GM23248 (cell line): ENCODE measurements at regions not wholly inside any gene's neighbourhood (a gene's known extent, or its start where the extent isn't known, plus 50 kb on each side); places are given as distances from the start of the nearest gene placed in this dataset.

Experiments used
- DNase-seq: peaks from one replicate; pipeline ENCODE4 v3.0.0-alpha.2; 2015
- H2AFZ ChIP-seq: fragments of 200-600 bp; sonication (generic); 2 replicates; pipeline ENCODE4 v1.6.1; 2016; ENCODE audit warnings: antibody characterized with exemption
- H3F3A ChIP-seq: fragments of 200-600 bp; sonication (generic); 2 replicates; pipeline ENCODE4 v1.6.1; 2016; ENCODE audit warnings: mild to moderate bottlenecking, antibody characterized with exemption, mixed run types; ENCODE audit not compliant: insufficient read depth
- H3K27ac ChIP-seq: fragments of 200-600 bp; sonication (generic); 2 replicates; pipeline ENCODE4 v1.5.1; 2016; ENCODE audit warnings: mild to moderate bottlenecking
- H3K27me3 ChIP-seq: fragments of 200-600 bp; sonication (generic); replicated peaks from 2 replicates; pipeline ENCODE4 v1.6.1; 2016; ENCODE audit warnings: mild to moderate bottlenecking; ENCODE audit not compliant: insufficient read depth
- H3K36me3 ChIP-seq: fragments of 200-600 bp; sonication (generic); 2 replicates; pipeline ENCODE4 v1.6.1; 2016; ENCODE audit warnings: low read depth, mild to moderate bottlenecking
- H3K4me1 ChIP-seq: fragments of 200-600 bp; sonication (generic); 2 replicates; pipeline ENCODE4 v1.6.1; 2016; ENCODE audit warnings: mild to moderate bottlenecking; ENCODE audit not compliant: insufficient read depth
- H3K4me2 ChIP-seq: fragments of 200-600 bp; sonication (generic); one replicate; pipeline ENCODE4 v1.6.1; 2016; ENCODE audit warnings: mild to moderate bottlenecking; ENCODE audit not compliant: unreplicated experiment
- H3K4me3 ChIP-seq: fragments of 200-600 bp; sonication (generic); 2 replicates; pipeline ENCODE4 v1.5.1; 2016; ENCODE audit warnings: mild to moderate bottlenecking
- H3K79me2 ChIP-seq: fragments of 200-600 bp; sonication (generic); 2 replicates; pipeline ENCODE4 v1.6.1; 2016; ENCODE audit warnings: mild to moderate bottlenecking; ENCODE audit not compliant: insufficient read depth
- H3K9ac ChIP-seq: fragments of 200-600 bp; sonication (generic); 2 replicates; pipeline ENCODE4 v1.6.1; 2016; ENCODE audit warnings: mild to moderate bottlenecking
- H3K9me2 ChIP-seq: fragments of 200-600 bp; sonication (generic); 2 replicates; pipeline ENCODE4 v1.6.1; 2016; ENCODE audit warnings: mixed run types, mild to moderate bottlenecking, moderate library complexity; ENCODE audit not compliant: insufficient read depth
- H3K9me3 ChIP-seq: fragments of 200-600 bp; sonication (generic); one replicate; pipeline ENCODE4 v1.6.1; 2017; ENCODE audit warnings: low read depth
- H4K20me1 ChIP-seq: fragments of 200-600 bp; sonication (generic); 2 replicates; pipeline ENCODE4 v1.6.0; 2016; ENCODE audit not compliant: insufficient read depth
- EZH2 ChIP-seq: fragments of 200-600 bp; sonication (generic); IDR thresholded peaks from 2 replicates; pipeline ENCODE4 v1.6.1; 2018; ENCODE audit warnings: antibody characterized with exemption, mild to moderate bottlenecking; ENCODE audit not compliant: insufficient read depth, poor library complexity, severe bottlenecking
- EZH2phosphoT487 ChIP-seq: fragments of 200-600 bp; sonication (generic); IDR thresholded peaks from 2 replicates; pipeline ENCODE4 v1.6.1; 2018; ENCODE audit warnings: antibody characterized with exemption, moderate library complexity, mild to moderate bottlenecking, low read depth; ENCODE audit not compliant: insufficient read depth
- WGBS, 2 experiments: methylation state at CpG; one replicate each; pipeline ENCODE4 v1.1.6; 2015 to 2017; ENCODE audit warnings: low lambda C conversion rate in 2 of 2, low coverage in 1 of 2; ENCODE audit errors: missing lambda C conversion rate in 2 of 2; 5-methylcytosine and 5-hydroxymethylcytosine counted together
- in situ Hi-C: fragments of 300-500 bp; cut with MboI; formaldehyde crosslinking; loops from 2 replicates; pipeline ENCODE4 v1.15.0; 2020

- Histone ChIP-seq H4K20me1 (no peaks in the 10 kb centered on the region), H3K27me3 (no peaks in the 10 kb centered on the region), H2AFZ (no peak overlapping the region), H3K79me2 (no peaks in the 10 kb centered on the region), H3K27ac (no peak overlapping the region), H3K9me3 (no peaks in the 10 kb centered on the region), H3K4me1 (no peaks in the 10 kb centered on the region), H3K4me3 (no peak overlapping the region), H3K9ac (no peak overlapping the region), H3K9me2 (no peaks in the 10 kb centered on the region), H3F3A (no peaks in the 10 kb centered on the region), H3K4me2 (no peak overlapping the region), H3K36me3 (no peaks in the 10 kb centered on the region)
- no peak for DNase-seq
- in situ Hi-C loops: no loop called here
- 71 to 84% methylated on average over 3 of the region's 3 CpGs for WGBS, 2 experiments
- no peak for TF ChIP-seq EZH2phosphoT487
- no peak for TF ChIP-seq EZH2
These were observed 319.2 kb downstream of the DUSP6 start for GRCh38 chr12:89033062-89033461.

GRCh38 chr12:89029961-89030360 lies 322.3 kb downstream of the DUSP6 start:
- H3K27ac ChIP-seq: no peak overlapping the region
- no peaks in the 10 kb centered on the region for H3K36me3 ChIP-seq
- H2AFZ ChIP-seq: no peak overlapping the region
- H3K27me3 ChIP-seq: no peaks in the 10 kb centered on the region
- H3F3A ChIP-seq: no peaks in the 10 kb centered on the region
- H3K9ac ChIP-seq: no peak overlapping the region
- in situ Hi-C loops: no loop called here
- H3K9me3 ChIP-seq: no peaks in the 10 kb centered on the region
- 63 to 73% methylated on average over 2 of the region's 2 CpGs for WGBS, 2 experiments
- H3K79me2 ChIP-seq: no peaks in the 10 kb centered on the region
- no peaks in the 10 kb centered on the region for H4K20me1 ChIP-seq
- H3K4me1 ChIP-seq: no peaks in the 10 kb centered on the region
- peak; percentile 34 for DNase-seq
- TF ChIP-seq EZH2 (no peak), EZH2phosphoT487 (no peak)
- H3K4me3 ChIP-seq: no peak overlapping the region
- no peak overlapping the region for H3K4me2 ChIP-seq
- H3K9me2 ChIP-seq: no peaks in the 10 kb centered on the region

GRCh38 chr12:89024580-89024979 lies 327.7 kb downstream of the DUSP6 start:
- Histone ChIP-seq H3K79me2 (no peaks in the 10 kb centered on the region), H4K20me1 (no peaks in the 10 kb centered on the region), H3K9me3 (no peaks in the 10 kb centered on the region), H3K27ac (no peak overlapping the region), H3K36me3 (no peaks in the 10 kb centered on the region), H3K4me1 (peaks cover 3% of the 10 kb centered on the region; the same call in 1 of the 2 replicates), H3K9ac (no peak overlapping the region), H3K4me2 (no peak overlapping the region), H3K4me3 (no peak overlapping the region), H3K9me2 (no peaks in the 10 kb centered on the region), H2AFZ (no peak overlapping the region), H3K27me3 (no peaks in the 10 kb centered on the region), H3F3A (peaks cover 8% of the 10 kb centered on the region)
- no peak for DNase-seq
- in situ Hi-C loops: no loop called here
- no peak for TF ChIP-seq EZH2phosphoT487
- TF ChIP-seq EZH2: no peak
- 81 to 82% methylated on average over 4 of the region's 4 CpGs for WGBS, 2 experiments

GRCh38 chr12:89023936-89024335 lies 328.4 kb downstream of the DUSP6 start:
- H3K4me1 ChIP-seq: peaks cover 7% of the 10 kb centered on the region
- H2AFZ ChIP-seq: no peak overlapping the region
- no peaks in the 10 kb centered on the region for H3K9me3 ChIP-seq
- in situ Hi-C loops: no loop called here
- no peak overlapping the region for H3K9ac ChIP-seq
- no peaks in the 10 kb centered on the region for H3K27me3 ChIP-seq
- peaks cover 14% of the 10 kb centered on the region for H3F3A ChIP-seq
- no peaks in the 10 kb centered on the region for H3K79me2 ChIP-seq
- no peaks in the 10 kb centered on the region for H4K20me1 ChIP-seq
- 97% methylated on average over 2 of the region's 2 CpGs for WGBS, 2 experiments
- H3K4me3 ChIP-seq: no peak overlapping the region
- no peak for TF ChIP-seq EZH2
- TF ChIP-seq EZH2phosphoT487: no peak
- H3K27ac ChIP-seq: no peak overlapping the region
- no peak for DNase-seq
- no peak overlapping the region for H3K4me2 ChIP-seq
- no peaks in the 10 kb centered on the region for H3K9me2 ChIP-seq
- H3K36me3 ChIP-seq: no peaks in the 10 kb centered on the region

- TF ChIP-seq EZH2phosphoT487: no peak
- no peak for TF ChIP-seq EZH2
- H3K27me3 ChIP-seq: no peaks in the 10 kb centered on the region
- H3K4me2 ChIP-seq: no peak overlapping the region
- no peak overlapping the region for H3K9ac ChIP-seq
- no peak overlapping the region for H3K27ac ChIP-seq
- H3K36me3 ChIP-seq: no peaks in the 10 kb centered on the region
- H3K4me1 ChIP-seq: peaks cover 13% of the 10 kb centered on the region
- H3K9me3 ChIP-seq: no peaks in the 10 kb centered on the region
- no peak overlapping the region for H2AFZ ChIP-seq
- H4K20me1 ChIP-seq: no peaks in the 10 kb centered on the region
- no peak for DNase-seq
- no peaks in the 10 kb centered on the region for H3K79me2 ChIP-seq
- in situ Hi-C loops: no loop called here
- H3F3A ChIP-seq: peaks cover 15% of the 10 kb centered on the region
- WGBS, 2 experiments: 87 to 90% methylated on average over 6 of the region's 6 CpGs
- H3K9me2 ChIP-seq: no peaks in the 10 kb centered on the region
- H3K4me3 ChIP-seq: no peak overlapping the region
These were observed 331.6 kb downstream of the DUSP6 start for GRCh38 chr12:89020689-89021088.
